ENCODE measurements at regions not wholly inside any gene's neighbourhood (a gene's known extent, or its start where the extent isn't known, plus 50 kb on each side); places are given as distances from the start of the nearest gene placed in this dataset.
"Not testable (repeated sequence)": the region's sequence is repeated elsewhere in the genome, so short reads cannot be mapped to it uniquely, and the experiment has no call there.

DNA sequence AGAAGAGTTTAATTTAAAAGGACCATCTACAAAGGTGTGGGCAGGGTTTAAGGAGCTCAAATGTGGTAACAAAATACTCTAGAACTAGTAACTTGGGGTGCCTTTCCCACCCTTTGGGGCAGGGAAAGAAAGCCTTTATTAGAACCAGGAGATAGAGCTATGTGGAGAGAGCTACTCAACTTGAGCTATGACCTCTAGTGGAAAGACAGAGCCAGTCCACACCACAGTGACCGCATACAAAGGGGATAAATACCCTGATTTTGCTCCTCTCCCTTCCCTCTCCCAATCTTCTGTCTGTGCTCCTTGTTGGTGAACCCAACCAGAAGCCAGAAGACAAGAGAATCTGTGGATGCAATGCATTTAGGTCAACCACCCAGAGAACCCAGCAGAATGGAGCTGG, 54.4 kb upstream of the JAK1 start:
- no peak for DNase-seq (ENCODE audit: low read depth, low spot score)

DNA sequence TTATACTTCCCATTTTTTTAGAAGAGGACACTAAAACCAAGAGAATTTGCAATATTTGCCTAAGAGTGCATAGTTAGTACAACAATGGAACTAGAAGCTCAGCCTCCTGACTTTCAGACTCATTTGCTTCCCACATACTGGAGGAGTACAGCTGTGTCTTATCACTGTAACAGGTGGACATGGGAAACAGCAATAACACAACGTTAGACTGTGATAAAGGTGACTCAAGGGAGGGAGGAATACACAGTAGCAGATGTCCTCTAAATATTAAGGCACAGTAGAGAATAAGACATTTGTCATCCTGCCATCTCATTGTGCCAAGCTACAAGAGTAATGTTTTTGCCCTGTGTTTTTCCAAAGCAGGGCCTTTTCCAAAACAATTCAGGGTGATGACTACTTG, 55.4 kb upstream of the JAK1 start:
- DNase-seq (ENCODE audit: low read depth, low spot score) = no peak

DNA sequence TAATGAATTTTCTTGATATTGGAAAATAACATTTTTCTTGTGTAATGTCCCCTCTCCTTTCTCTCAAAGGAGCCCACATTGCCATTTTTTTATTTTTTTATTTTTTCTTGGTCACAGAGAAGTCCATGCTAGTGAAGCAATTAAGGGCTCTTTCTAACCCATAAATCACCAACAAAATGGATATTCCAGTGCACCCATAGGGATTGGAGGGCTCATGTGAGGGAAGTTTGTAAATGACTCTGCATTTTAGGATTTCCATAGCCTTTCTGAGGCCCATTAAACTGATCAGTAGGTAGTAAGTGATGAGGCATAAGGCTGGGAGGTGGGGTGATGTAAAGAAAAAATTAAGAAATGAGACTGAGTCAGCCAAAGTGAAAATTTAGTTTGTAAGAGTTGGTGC, 55.9 kb upstream of the JAK1 start:
- no peak for DNase-seq (ENCODE audit: low read depth, low spot score)

DNA sequence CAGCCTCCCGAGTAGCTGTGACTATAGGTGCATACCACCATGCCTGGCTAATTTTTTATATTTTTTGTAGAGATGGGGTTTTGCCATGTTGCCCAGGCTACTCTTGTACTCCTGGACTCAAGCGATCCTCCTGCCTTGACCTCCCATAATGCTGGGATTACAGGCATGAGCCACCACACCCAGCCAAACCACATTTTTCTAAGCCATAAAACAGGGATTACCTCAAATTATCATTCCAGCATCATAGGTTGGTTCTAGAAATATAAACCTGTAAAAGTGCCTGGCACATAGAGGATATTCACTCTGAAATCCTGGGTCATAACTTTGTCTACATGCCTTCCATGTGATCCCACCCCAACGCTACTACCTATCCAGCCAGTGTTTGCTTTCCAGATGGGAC, 59.4 kb upstream of the JAK1 start:
- DNase-seq (ENCODE audit: low read depth, low spot score) = no peak

DNA sequence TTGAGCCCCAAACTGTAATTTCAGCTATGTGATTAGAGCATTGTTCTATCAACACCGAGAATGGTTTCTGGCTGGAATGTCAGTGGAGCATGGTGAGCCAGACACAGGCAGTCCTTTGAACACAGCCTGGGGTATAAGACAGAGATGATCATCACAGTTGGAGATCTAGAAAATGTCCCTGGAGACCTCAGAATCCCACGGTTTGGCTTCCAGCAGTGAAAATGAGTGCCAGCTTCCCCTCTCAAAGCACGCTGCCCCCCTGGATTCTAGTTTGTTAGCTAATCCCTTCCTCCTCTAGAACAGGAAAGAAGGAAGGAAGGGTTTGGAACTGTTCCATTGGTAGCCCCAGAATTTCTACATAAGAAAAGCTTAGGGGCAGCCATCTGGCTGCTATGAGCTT, 59.9 kb upstream of the JAK1 start:
- peak; percentile 86 for DNase-seq (ENCODE audit: low read depth, low spot score)

DNA sequence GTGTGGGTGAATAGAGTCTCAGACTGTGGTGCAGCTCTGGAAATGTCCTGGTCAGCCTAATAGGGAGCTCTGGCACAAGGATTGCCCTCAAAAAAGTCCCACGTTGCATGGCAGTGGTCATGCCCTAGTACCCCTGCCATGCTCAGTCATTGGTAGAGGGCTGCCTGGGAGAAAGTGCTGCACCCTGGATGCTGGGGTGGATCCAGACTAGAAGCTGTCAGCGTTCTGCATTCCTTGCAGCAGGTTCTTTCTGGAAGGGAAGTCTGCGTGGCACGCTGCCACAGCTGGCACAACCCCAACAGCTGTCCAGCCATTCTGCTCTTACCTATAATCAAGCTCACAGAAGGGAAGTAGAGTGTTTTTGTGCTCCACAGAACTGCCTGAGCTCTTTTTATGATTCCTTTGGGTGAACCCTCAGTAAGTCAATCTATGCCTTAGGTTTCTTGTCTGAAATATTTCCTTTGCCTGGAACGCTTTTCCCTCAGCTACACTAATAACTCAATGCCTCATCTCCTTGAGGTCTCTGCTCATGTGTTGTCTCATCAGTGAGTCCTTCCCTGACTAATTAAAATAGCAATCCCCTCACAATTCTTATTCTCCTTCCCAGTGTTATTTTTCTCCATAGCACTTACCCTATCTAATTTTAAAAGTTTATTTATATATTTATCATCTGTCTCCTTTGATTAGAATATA, 61.5 kb upstream of the JAK1 start:
- DNase-seq (ENCODE audit: low read depth, low spot score) = no peak

DNA sequence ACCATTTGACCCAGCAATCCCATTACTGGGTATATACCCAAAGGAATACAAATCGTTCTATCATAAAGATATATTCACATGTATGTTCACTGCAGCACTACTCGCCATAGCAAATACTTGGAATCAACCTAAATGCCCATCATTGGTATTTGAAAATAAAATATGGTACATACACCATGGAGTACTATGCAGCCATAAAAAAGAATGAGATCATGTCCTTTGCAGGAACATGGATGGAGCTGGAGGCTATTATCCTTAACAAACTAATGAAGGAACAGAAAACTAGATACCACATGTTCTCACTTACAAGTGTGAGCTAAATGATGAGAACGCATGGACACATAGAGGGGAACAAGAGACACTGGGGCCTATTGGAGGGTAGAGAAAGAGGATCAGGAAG, 63.1 kb upstream of the JAK1 start:
- not testable (repeated sequence) for DNase-seq (ENCODE audit: low read depth, low spot score)

DNA sequence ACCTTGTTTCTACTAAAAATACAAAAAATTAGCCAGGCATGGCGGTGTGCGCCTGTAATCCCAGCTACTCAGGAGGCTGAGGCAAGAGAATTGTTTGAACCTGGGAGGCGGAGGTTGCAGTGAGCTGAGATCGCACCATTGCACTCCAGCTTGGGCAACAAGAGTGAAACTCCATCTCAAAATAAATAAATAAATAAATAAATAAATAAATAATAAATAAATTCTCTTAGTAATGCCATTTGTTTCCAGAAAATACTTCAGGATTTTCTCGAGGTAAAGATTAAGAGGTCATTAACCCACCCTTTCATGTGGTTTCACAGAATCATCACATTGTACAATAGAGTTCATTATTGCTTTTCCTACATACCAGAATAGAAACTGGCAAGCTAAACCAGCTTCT, 68.5 kb upstream of the JAK1 start:
- DNase-seq (ENCODE audit: low read depth, low spot score) = not testable (repeated sequence)

DNA sequence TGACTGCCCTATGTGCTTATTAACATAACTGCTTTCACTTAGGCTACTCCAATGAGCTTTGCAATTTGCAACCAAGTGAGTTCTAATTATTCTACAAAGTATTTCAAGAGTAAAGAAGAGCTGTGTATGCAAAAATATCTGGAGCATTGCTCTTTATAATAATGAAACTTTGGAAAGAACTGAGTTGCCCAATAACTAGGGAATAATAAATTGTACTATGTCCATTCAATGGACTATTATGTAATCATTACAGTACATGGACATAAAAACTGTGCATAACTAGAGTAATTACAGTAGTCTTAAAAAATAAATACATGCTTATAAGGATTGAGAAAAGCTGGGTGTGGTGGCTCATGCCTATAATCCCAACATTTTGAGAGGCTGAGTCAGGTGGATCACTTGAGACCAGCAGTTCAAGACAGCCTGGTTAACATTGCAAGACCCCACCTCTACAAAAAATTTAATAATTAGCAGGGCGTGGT, 70.3 kb upstream of the JAK1 start:
- no peak for DNase-seq (ENCODE audit: low read depth, low spot score)

DNA sequence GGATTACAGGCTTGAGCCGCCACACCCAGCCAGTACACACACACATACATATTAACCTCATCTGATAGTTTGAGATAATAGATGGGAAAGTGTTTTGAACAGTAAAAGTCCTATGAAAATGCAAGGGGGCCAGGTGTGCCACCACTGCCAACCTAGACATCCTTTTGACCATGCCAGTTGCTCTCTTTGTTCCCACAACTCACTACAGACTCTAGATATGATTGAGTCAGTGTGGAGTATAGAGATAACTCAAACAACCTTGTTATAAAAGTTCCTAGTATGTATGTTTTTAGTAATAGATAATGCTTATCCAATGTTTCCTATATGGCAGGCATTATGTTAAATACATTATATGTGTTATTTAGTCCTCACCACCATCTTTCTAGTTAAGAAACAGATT, 72.7 kb upstream of the JAK1 start:
- DNase-seq (ENCODE audit: low read depth, low spot score) = no peak

DNA sequence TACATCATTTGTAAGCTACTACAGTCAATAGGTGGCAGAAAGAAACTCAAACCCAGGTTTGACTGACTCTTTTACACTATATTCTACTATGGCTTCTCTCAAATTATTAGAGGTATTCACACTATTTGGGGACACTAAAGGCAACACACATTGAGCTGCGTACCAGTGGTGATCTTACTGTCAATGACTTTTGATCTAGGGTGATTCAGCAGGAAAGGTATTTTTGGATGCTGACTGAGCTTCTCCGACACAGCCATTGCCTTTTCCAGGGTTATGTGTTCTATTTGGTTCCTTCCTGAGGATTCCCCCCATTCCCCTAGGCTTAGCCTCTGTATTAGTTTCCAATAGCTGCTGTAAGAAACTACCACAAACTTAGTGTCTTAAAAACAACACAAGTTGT, 73.2 kb upstream of the JAK1 start:
- DNase-seq (ENCODE audit: low read depth, low spot score) = no peak

DNA sequence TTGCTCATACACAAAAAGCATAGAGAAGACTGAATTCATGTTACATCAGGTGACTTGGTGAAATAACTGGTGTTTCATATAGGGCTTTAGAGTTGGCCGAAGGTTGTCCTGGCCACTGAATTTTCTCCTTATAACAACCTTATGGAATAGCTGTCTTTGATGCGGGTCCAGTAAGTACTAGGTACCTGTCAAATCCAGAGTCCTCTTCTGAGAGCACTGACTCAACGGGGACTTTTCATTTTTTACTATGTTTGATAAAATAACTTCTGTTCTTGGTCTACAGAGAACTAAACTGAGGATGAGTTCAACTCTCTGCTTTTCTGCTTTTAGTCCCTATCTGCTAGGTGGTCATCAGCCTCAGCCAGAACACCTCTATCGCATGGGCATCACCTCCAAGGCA, 76.1 kb upstream of the JAK1 start:
- DNase-seq (ENCODE audit: low read depth, low spot score) = no peak

DNA sequence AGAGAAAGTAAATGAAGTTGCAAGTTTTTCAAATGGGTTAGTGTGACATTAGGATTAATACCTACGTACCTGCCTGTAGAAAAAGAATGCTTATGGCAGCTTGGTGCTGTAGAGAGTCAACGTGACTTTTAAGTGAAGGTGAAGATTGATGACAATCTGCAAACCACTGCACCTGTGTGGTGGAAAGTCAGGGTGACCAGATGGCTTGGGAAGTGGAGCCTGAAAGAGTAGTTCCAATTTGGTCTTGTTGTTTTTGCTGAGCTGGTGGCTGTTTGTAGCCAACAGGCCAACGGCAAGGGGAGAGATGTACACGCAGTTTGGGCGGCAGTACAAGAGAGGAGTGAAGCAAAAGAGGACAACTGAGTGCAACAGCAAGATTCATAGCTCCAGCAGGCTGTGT, 78.1 kb upstream of the JAK1 start:
- no peak for DNase-seq (ENCODE audit: low read depth, low spot score)

DNA sequence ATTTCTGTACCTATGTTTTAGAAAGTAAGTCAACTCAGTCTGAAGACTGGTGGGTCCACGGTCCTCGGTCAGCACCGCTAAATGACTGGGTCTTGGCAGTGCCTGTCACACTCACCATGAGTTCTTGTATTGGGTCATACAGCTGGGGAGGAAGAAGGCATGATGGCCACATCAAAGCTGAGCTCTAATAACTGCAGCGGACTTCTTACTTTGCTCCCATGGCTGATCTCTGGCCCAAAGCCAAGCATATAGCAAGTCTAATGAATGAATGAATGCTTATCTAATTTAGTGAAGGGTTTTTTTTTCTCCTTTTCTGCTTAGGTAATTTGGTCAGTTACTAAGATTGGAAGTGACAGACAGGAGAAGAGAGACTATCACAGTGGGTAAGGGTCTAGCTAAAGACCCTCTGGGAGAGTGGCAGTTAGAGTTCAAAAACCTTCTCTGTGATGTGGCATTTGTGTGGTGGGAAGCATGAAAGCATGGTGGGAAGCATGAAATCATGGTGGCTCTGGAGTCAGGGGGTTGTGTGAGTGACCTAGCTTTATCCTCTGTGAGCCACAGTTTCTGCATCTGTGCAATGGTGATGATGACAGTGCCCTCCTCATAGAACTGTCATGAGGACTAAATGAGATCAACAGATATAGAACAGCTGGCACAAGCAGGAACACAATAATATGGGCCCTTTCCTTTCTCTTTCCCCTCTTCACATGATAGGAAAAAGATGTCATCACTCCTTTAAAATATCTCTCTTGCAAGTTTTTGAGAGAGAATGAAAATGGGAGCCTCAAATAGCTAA, 78.9 kb upstream of the JAK1 start:
- DNase-seq (ENCODE audit: low read depth, low spot score) = no peak

DNA sequence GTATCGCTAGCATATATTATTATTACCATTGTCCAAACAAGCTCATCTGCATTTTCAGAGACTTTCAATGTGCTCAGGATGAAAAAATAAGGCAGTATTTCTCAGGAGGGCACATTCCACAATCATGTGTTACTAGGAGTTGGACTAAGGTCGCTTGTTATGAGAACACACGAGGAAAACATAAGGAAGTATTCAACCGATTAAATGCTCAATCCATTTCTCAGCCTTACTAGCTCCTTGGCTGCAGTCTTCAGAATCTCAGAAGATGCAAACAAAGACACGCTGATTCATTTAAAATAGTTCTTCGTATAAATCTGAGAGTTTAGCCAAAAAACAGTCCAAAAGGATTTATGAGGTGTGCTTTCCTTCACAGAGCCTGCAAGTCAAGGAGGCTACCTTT, 82.0 kb upstream of the JAK1 start:
- DNase-seq (ENCODE audit: low read depth, low spot score) = no peak

DNA sequence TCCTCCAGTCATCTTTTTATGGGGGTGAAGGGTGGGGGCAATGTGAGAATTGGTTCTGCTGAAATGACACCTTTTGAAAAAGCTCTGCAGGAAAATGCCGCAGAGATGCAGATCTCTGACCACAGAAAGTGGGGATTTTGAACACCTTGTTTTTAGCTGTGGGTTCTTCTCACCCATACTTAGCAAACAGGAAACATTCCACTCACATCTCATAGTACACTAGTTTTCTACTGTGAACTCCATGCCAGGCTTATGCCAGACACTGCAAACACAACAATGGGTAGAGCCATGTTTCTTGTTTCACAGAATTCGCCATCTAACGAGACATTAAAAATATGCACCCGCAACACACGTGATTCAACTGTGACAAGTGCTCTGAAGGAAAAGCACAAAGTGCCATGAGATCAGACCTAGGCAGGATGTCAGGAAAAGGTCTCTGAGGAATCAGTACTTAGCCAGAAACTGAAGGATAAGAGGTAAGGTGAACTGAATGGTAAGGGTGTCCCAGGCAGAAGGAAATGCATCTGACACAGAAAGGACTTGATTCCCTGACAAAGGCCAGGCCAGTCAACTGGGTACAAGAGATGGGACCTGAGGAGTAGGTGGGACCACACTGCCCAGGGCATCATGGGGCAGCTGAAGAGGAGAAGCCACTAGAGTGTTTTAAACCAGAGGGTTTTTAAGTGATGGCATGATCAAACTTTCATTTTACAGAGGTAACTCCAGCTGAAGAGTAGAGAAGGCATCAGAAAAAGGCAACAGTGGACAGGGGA, 83.8 kb upstream of the JAK1 start:
- DNase-seq (ENCODE audit: low read depth, low spot score) = no peak

DNA sequence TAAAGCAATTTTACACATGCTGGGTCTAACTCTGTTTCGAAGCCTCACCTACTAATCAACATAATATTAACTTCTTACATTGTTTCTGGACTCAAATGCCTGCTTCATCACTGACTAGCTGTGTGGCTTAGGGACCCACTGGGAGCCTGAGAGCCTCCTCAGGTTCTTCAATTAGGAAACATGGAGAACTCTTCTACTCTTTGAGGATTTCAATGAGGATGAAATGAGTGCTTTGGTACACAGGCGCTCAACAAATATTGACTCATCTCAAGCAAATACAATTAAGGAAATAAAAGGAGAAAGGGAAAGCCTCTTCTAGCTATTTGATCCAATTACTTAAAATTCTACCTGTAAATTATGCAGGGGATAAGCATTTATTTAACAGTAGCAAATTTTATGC, 84.4 kb upstream of the JAK1 start:
- no peak for DNase-seq (ENCODE audit: low read depth, low spot score)

DNA sequence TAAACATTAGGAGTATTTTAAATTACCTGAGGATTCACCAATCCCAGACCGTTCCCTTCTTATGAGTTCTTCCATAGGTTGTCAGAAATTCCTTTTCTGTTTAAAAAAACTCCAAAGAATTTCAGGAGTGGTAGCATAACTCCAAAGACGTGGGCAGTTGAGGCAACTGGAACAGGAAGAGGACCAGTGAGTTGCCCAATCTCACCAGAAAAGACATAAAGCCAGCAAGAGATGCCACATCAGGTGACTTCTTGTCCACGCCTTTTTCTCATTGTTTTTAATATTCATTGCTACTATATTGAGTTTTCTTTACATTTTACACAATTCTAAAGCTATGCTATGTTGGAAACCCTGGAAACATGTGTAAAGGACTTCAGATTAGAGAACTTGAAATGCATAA, 88.1 kb upstream of the JAK1 start:
- DNase-seq (ENCODE audit: low read depth, low spot score) = no peak

DNA sequence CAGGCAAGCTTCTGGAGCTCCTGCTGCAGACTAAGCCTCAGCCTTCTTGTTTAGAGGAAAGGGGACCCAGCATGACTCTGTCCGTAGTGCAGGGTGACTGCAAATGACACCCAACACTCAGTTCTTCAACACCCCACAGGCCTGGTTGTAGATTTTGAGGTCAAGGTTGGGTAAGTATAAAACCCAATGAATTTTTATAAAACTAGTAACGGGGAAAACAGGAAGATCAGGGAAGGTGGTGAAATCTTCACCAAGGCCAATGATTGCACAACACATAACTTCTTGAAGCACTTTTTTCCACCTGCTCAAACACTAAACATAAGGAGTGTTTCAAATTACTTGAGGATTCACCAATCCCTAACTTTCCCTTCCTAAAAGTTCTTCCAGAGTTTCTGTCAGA, 89.4 kb upstream of the JAK1 start:
- no peak for DNase-seq (ENCODE audit: low read depth, low spot score)

DNA sequence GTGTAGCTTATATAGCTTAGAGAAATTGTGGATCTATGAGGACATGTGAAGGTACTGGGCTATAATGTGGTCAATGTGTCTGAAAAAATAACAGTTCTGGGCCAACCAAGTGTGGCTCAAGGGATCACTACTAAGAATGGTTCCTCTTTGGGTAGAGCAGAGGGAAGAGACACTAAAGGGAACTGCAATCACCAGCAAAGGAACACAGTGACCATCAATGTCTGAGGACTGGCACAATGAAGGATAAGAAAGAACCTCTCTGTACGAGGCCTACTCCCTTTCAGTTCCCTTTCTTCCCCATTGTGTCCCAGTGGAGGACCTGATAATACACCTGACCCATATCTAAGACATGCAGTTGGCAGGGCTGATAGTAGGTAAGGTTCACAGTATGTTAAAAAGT, 89.9 kb upstream of the JAK1 start:
- no peak for DNase-seq (ENCODE audit: low read depth, low spot score)

DNA sequence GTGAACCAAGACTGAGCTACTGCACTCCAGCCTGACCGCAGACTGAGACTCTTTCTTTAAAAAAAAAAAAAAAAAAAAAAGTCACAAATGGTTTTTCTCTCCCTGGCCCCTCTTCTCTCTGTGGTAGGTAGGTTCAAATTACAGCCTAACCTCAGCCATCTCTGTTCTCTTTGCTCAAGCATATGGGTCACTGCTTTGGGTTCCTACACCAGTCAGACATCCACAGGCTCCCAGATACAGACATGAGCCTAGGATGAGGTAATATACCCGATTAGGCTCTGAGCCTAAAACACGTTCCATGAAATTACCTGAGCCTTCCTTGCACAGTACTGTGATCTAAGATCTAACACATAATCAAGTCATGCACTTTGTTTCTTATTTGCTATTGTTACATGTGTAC, 90.5 kb upstream of the JAK1 start:
- DNase-seq (ENCODE audit: low read depth, low spot score) = no peak

DNA sequence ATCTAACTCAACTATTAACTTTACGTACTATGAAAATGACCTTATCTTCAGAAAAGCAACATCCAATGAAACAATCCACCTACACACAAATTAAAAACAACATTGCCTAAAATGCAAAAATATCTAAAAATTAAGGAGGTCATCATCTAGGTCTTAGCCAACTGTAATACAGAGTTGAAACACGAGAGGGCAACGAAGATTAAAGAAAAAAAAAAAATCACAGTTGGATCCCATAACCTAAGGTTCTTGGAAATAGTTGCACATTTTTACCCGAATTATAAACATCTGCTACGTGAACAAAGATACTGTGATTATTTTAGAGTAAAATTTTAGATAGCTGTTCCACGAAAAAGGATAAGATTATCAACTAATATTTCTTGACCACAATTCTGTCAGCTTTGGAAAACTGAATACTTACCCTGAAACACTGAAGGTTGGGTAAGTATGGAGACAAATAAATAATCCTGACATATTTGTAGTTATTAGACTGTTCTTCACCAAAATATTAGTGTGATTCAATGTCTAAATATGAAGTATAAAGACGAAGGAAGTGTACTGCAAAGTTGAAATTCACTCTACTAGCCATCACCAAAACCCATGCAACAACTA, 88.0 kb upstream of the AK4 start:
- DNase-seq (ENCODE audit: low read depth, low spot score) = no peak
